Body of pancreas (tissue), 4 donors: ENCODE measurements at regions not wholly inside any gene's neighbourhood (a gene's known extent, or its start where the extent isn't known, plus 50 kb on each side); places are given as distances from the start of the nearest gene placed in this dataset.

ENCODE experiments used
- ATAC-seq: fragments of 150-250 bp; one replicate; pipeline ENCODE4 v1.9.1; 2016
- DNase-seq, 4 donors: peaks; one replicate each; pipeline ENCODE4 v3.0.0-alpha.2; 2019
- H3K27ac ChIP-seq, 4 donors: fragments of 200-600 bp; sonication (generic); 1 replicate in 3 of 4; 2 replicates in 1 of 4; pipeline versions ENCODE4 v1.5.1 to v1.6.1; 2016 to 2019; ENCODE audit warnings: mild to moderate bottlenecking in 1 of 4, mixed read lengths in 1 of 4, moderate library complexity in 1 of 4
- H3K27me3 ChIP-seq, 2 donors: fragments of 200-600 bp; sonication (generic); one replicate each; pipeline ENCODE4 v1.6.0; 2016; ENCODE audit warnings: mild to moderate bottlenecking in 1 of 2
- H3K36me3 ChIP-seq, 2 donors: fragments of 200-600 bp; sonication (generic); replicated peaks in 1 of 2; 2 replicates each; pipeline ENCODE4 v1.5.1; 2016; ENCODE audit warnings: low read depth in 2 of 2; ENCODE audit not compliant: insufficient read depth in 1 of 2
- H3K4me1 ChIP-seq: fragments of 200-600 bp; sonication (generic); one replicate; pipeline ENCODE4 v1.6.0; 2016
- H3K4me3 ChIP-seq, 2 donors: fragments of 200-600 bp; sonication (generic); 1 replicate in 1 of 2; 2 replicates in 1 of 2; pipeline ENCODE4 v1.5.1; 2016 to 2019
- H3K9me3 ChIP-seq, 3 donors: fragments of 200-600 bp; sonication (generic); 1 replicate in 2 of 3; 2 replicates in 1 of 3; pipeline ENCODE4 v1.5.1; 2016
- CTCF ChIP-seq, 7 experiments: fragments of 450-650 bp in 4 of 7; fragments of 200-600 bp in 3 of 7; sonication (generic) in 3 of 7; IDR thresholded peaks; one replicate each; pipeline ENCODE4 v1.5.1; 2016 to 2019; ENCODE audit warnings: antibody characterized with exemption in 7 of 7
- POLR2A ChIP-seq, 3 donors: fragments of 450-650 bp; IDR thresholded peaks; one replicate each; pipeline ENCODE4 v1.6.1; 2016; ENCODE audit warnings: antibody characterized with exemption in 3 of 3, mild to moderate bottlenecking in 2 of 3
- WGBS, 2 donors: methylation state at CpG; one replicate each; pipeline ENCODE4 v1.1.5; 2017; 5-methylcytosine and 5-hydroxymethylcytosine counted together
- intact Hi-C: fragments of 100-400 bp; cut with DNase I; formaldehyde crosslinking; loops from one replicate; pipeline ENCODE4 v1.15.1; 2023

GRCh38 chr1:191696354-191696753, 461.9 kb upstream of the RGS18 start:
- ATAC-seq (no peak), DNase-seq (no peak)
- Histone ChIP-seq H3K9me3 (no peaks in the 10 kb centered on the region), H3K4me3 (no peak overlapping the region), H3K27me3 (no peaks in the 10 kb centered on the region), H3K4me1 (no peaks in the 10 kb centered on the region), H3K27ac (no peak overlapping the region), H3K36me3 (no peaks in the 10 kb centered on the region)
- 76 to 81% methylated on average over 3 of the region's 3 CpGs for WGBS, 2 donors
- intact Hi-C loops = no loop called here
- TF ChIP-seq POLR2A (IDR thresholded peaks at IDR 0.05) (no peak), CTCF (IDR thresholded peaks at IDR 0.05) (no peak)

- no peaks in the 10 kb centered on the region for H3K4me1 ChIP-seq
- ATAC-seq (no peak), DNase-seq (no peak)
- intact Hi-C loops = no loop called here
- H3K4me3 ChIP-seq = no peak overlapping the region
- no peaks in the 10 kb centered on the region for H3K9me3 ChIP-seq
- no peak overlapping the region for H3K27ac ChIP-seq
- H3K27me3 ChIP-seq = no peaks in the 10 kb centered on the region
- TF ChIP-seq POLR2A (IDR thresholded peaks at IDR 0.05) = no peak
- TF ChIP-seq CTCF (IDR thresholded peaks at IDR 0.05) = no peak
- no peaks in the 10 kb centered on the region for H3K36me3 ChIP-seq
Measured at GRCh38 chr1:191697556-191697955, 460.7 kb upstream of the RGS18 start.

GRCh38 chr1:191698246-191698645, 460.0 kb upstream of the RGS18 start:
- Histone ChIP-seq H3K36me3 (no peaks in the 10 kb centered on the region), H3K4me1 (no peaks in the 10 kb centered on the region), H3K27ac (no peak overlapping the region), H3K9me3 (no peaks in the 10 kb centered on the region), H3K4me3 (no peak overlapping the region), H3K27me3 (no peaks in the 10 kb centered on the region)
- intact Hi-C loops = no loop called here
- no peak for TF ChIP-seq CTCF (IDR thresholded peaks at IDR 0.05)
- ATAC-seq (no peak), DNase-seq (no peak)
- WGBS, 2 donors = 33 to 45% methylated on average over 1 of the region's 1 CpG

GRCh38 chr1:191699343-191699742, 458.9 kb upstream of the RGS18 start:
- no peak for TF ChIP-seq POLR2A (IDR thresholded peaks at IDR 0.05)
- no peak for TF ChIP-seq CTCF (IDR thresholded peaks at IDR 0.05)
- ATAC-seq (no peak), DNase-seq (no peak)
- H3K36me3 ChIP-seq = no peaks in the 10 kb centered on the region
- H3K27ac ChIP-seq = no peak overlapping the region
- no peak overlapping the region for H3K4me3 ChIP-seq
- H3K27me3 ChIP-seq = no peaks in the 10 kb centered on the region
- intact Hi-C loops = no loop called here
- 63 to 67% methylated on average over 1 of the region's 1 CpG for WGBS, 2 donors
- no peaks in the 10 kb centered on the region for H3K9me3 ChIP-seq
- H3K4me1 ChIP-seq = no peaks in the 10 kb centered on the region

GRCh38 chr1:191700922-191701321, 457.3 kb upstream of the RGS18 start:
- Histone ChIP-seq H3K9me3 (no peaks in the 10 kb centered on the region), H3K4me3 (no peak overlapping the region), H3K27ac (no peak overlapping the region), H3K36me3 (no peaks in the 10 kb centered on the region), H3K27me3 (no peaks in the 10 kb centered on the region), H3K4me1 (no peaks in the 10 kb centered on the region)
- ATAC-seq (no peak), DNase-seq (no peak)
- intact Hi-C loops = no loop called here
- WGBS, 2 donors = 93 to 95% methylated on average over 3 of the region's 3 CpGs
- no peak for TF ChIP-seq CTCF (IDR thresholded peaks at IDR 0.05)
- no peak for TF ChIP-seq POLR2A (IDR thresholded peaks at IDR 0.05)
